Nephron progenitor cell (in vitro differentiated cells): ENCODE measurements at regions not wholly inside any gene's neighbourhood (a gene's known extent, or its start where the extent isn't known, plus 50 kb on each side); places are given as distances from the start of the nearest gene placed in this dataset.
A peak's percentile ranks its signal among the peaks of the same experiment; 100 is the strongest.

ENCODE experiments used
- DNase-seq: peaks from one replicate; pipeline ENCODE4 v3.0.0; 2021
- H3K27ac Mint-ChIP-seq: 2 replicates; pipeline ENCODE4 v1.8.0; 2021; ENCODE audit warnings: mild to moderate bottlenecking, moderate library complexity, mixed read lengths
- H3K27me3 Mint-ChIP-seq: 2 replicates; pipeline ENCODE4 v1.8.0; 2021; ENCODE audit warnings: mild to moderate bottlenecking, low read depth, mixed read lengths; ENCODE audit not compliant: poor library complexity
- H3K36me3 Mint-ChIP-seq: 2 replicates; pipeline ENCODE4 v1.8.0; 2021; ENCODE audit warnings: low read depth, mixed read lengths
- H3K4me1 Mint-ChIP-seq: 2 replicates; pipeline ENCODE4 v1.8.0; 2021; ENCODE audit warnings: mixed read lengths
- H3K4me3 Mint-ChIP-seq: 2 replicates; pipeline ENCODE4 v1.8.0; 2021; ENCODE audit warnings: mild to moderate bottlenecking, moderate library complexity, mixed read lengths
- H3K9me3 Mint-ChIP-seq: 2 replicates; pipeline ENCODE4 v1.8.0; 2021; ENCODE audit warnings: mild to moderate bottlenecking, moderate library complexity, mixed read lengths
- CTCF ChIP-seq: fragments of 200-600 bp; sonication (generic); IDR thresholded peaks from 2 replicates; pipeline ENCODE4 v1.5.0; 2021; ENCODE audit warnings: antibody characterized with exemption

- Mint-ChIP-seq H3K27ac (no peak overlapping the region), H3K36me3 (no peaks in the 10 kb centered on the region), H3K9me3 (no peaks in the 10 kb centered on the region), H3K4me3 (no peak overlapping the region), H3K27me3 (peaks cover 12% of the 10 kb centered on the region), H3K4me1 (peaks cover 8% of the 10 kb centered on the region)
- no peak for TF ChIP-seq CTCF
- no peak for DNase-seq
Measured at GRCh38 chr6:169923468-169924464, 172.3 kb downstream of the ERMARD start.

GRCh38 chr6:169921853-169922824, 170.7 kb downstream of the ERMARD start:
- no peak for TF ChIP-seq CTCF
- peaks cover 25% of the 10 kb centered on the region for H3K4me1 Mint-ChIP-seq
- no peaks in the 10 kb centered on the region for H3K9me3 Mint-ChIP-seq
- peaks cover 11% of the 10 kb centered on the region for H3K27me3 Mint-ChIP-seq
- H3K36me3 Mint-ChIP-seq = no peaks in the 10 kb centered on the region
- H3K4me3 Mint-ChIP-seq = peak overlapping the region; percentile 29
- DNase-seq = peak; percentile 54
- H3K27ac Mint-ChIP-seq = peak overlapping the region; percentile 90

- Mint-ChIP-seq H3K9me3 (no peaks in the 10 kb centered on the region), H3K36me3 (no peaks in the 10 kb centered on the region)
- no peak for TF ChIP-seq CTCF
Measured at GRCh38 chr6:169921217-169921616, 169.8 kb downstream of the ERMARD start.

GRCh38 chr6:169920359-169921020, 169.1 kb downstream of the ERMARD start:
- Mint-ChIP-seq H3K27ac (no peak overlapping the region), H3K36me3 (no peaks in the 10 kb centered on the region)

More at GRCh38 chr6:169921217-169921616, 169.8 kb downstream of the ERMARD start:
- H3K27ac Mint-ChIP-seq = peak overlapping the region; percentile 90
- H3K4me1 Mint-ChIP-seq = peaks cover 34% of the 10 kb centered on the region
- H3K27me3 Mint-ChIP-seq = peaks cover 5% of the 10 kb centered on the region
- no peak overlapping the region for H3K4me3 Mint-ChIP-seq
- no peak for DNase-seq

More at GRCh38 chr6:169920359-169921020, 169.1 kb downstream of the ERMARD start:
- Mint-ChIP-seq H3K4me3 (no peak overlapping the region), H3K9me3 (no peaks in the 10 kb centered on the region), H3K4me1 (peaks cover 41% of the 10 kb centered on the region), H3K27me3 (no peaks in the 10 kb centered on the region)
- no peak for DNase-seq
- TF ChIP-seq CTCF = no peak
